ENCODE measurements at regions not wholly inside any gene's neighbourhood (a gene's known extent, or its start where the extent isn't known, plus 50 kb on each side); places are given as distances from the start of the nearest gene placed in this dataset.

GRCh38 chr4:31294655-31295480 lies 574.7 kb downstream of the PCDH7 start:
- H2AFZ ChIP-seq (ENCODE audit: low read length): no peak overlapping the region
- BruUV-seq (replicated peaks): no TSS peak

GRCh38 chr4:31298737-31299136 lies 578.6 kb downstream of the PCDH7 start:
- no peak overlapping the region for H3K4me3 ChIP-seq (ENCODE audit: low read length)
- H3K9ac ChIP-seq (ENCODE audit: low read length): no peak overlapping the region
- no peak overlapping the region for H3K27ac ChIP-seq (ENCODE audit: low read length)
- BruUV-seq (replicated peaks): no TSS peak
- no peaks in the 10 kb centered on the region for H3K27me3 ChIP-seq (ENCODE audit: low read length)
- H4K20me1 ChIP-seq (ENCODE audit: low read length): no peaks in the 10 kb centered on the region
- H2AFZ ChIP-seq (ENCODE audit: low read length): no peak overlapping the region
- no peaks in the 10 kb centered on the region for H3K9me2 ChIP-seq (replicated peaks; ENCODE audit: low read length)
- H3F3A ChIP-seq (ENCODE audit: low read length, unreplicated experiment): no peaks in the 10 kb centered on the region
- H3K79me2 ChIP-seq (ENCODE audit: low read length): no peaks in the 10 kb centered on the region
- intact Hi-C loops (cut with micrococcal nuclease): no loop called here
- ATAC-seq (no peak), DNase-seq (no peak)
- TF ChIP-seq EZH2phosphoT487 (IDR thresholded peaks at IDR 0.05; ENCODE audit: borderline replicate concordance, low read length): no peak
- no peak for TF ChIP-seq EZH2 (IDR thresholded peaks at IDR 0.05; ENCODE audit: low read length, unreplicated experiment)
- no peak for TF ChIP-seq CTCF (conservative IDR thresholded peaks at IDR 0.05; ENCODE audit: low read depth, low read length)
- H3K36me3 ChIP-seq (ENCODE audit: low read depth, low read length): no peaks in the 10 kb centered on the region
- ChIA-PET POLR2A (ENCODE audit: unreplicated experiment) (no interaction called here), CTCF (no interaction called here)
- no peaks in the 10 kb centered on the region for H3K9me3 ChIP-seq (ENCODE audit: low read length)
- no peak overlapping the region for H3K4me2 ChIP-seq (ENCODE audit: low read length)
- no peaks in the 10 kb centered on the region for H3K4me1 ChIP-seq (ENCODE audit: insufficient read depth, low read length)

More at GRCh38 chr4:31294655-31295480, 574.7 kb downstream of the PCDH7 start:
- no peaks in the 10 kb centered on the region for H3F3A ChIP-seq (ENCODE audit: low read length, unreplicated experiment)
- no peaks in the 10 kb centered on the region for H3K9me3 ChIP-seq (ENCODE audit: low read length)
- H3K79me2 ChIP-seq (ENCODE audit: low read length): no peaks in the 10 kb centered on the region
- POLR2A ChIA-PET (ENCODE audit: unreplicated experiment): no interaction called here
- CTCF ChIA-PET: no interaction called here
- ATAC-seq (no peak), DNase-seq (no peak)
- no peak overlapping the region for H3K4me3 ChIP-seq (ENCODE audit: low read length)
- H3K9me2 ChIP-seq (replicated peaks; ENCODE audit: low read length): no peaks in the 10 kb centered on the region
- H3K27ac ChIP-seq (ENCODE audit: low read length): no peak overlapping the region
- H3K4me2 ChIP-seq (ENCODE audit: low read length): no peak overlapping the region
- H3K27me3 ChIP-seq (ENCODE audit: low read length): no peaks in the 10 kb centered on the region
- intact Hi-C loops (cut with micrococcal nuclease): no loop called here
- H3K9ac ChIP-seq (ENCODE audit: low read length): no peak overlapping the region
- H3K4me1 ChIP-seq (ENCODE audit: insufficient read depth, low read length): no peaks in the 10 kb centered on the region
- no peak for TF ChIP-seq EZH2 (IDR thresholded peaks at IDR 0.05; ENCODE audit: low read length, unreplicated experiment)
- TF ChIP-seq EZH2phosphoT487 (IDR thresholded peaks at IDR 0.05; ENCODE audit: borderline replicate concordance, low read length): no peak
- TF ChIP-seq CTCF (conservative IDR thresholded peaks at IDR 0.05; ENCODE audit: low read depth, low read length): no peak
- no peaks in the 10 kb centered on the region for H4K20me1 ChIP-seq (ENCODE audit: low read length)
- no peaks in the 10 kb centered on the region for H3K36me3 ChIP-seq (ENCODE audit: low read depth, low read length)

GRCh38 chr4:31307029-31307428 lies 586.9 kb downstream of the PCDH7 start:
- BruUV-seq (replicated peaks): no TSS peak
- intact Hi-C loops (cut with micrococcal nuclease): no loop called here
- no peaks in the 10 kb centered on the region for H3K4me1 ChIP-seq (ENCODE audit: insufficient read depth, low read length)
- no peaks in the 10 kb centered on the region for H3K9me2 ChIP-seq (replicated peaks; ENCODE audit: low read length)
- H3K4me2 ChIP-seq (ENCODE audit: low read length): no peak overlapping the region
- TF ChIP-seq EZH2phosphoT487 (IDR thresholded peaks at IDR 0.05; ENCODE audit: borderline replicate concordance, low read length): no peak
- ATAC-seq (no peak), DNase-seq (peak; percentile 23)
- H3K27ac ChIP-seq (ENCODE audit: low read length): no peak overlapping the region
- no peaks in the 10 kb centered on the region for H3K27me3 ChIP-seq (ENCODE audit: low read length)
- H3K79me2 ChIP-seq (ENCODE audit: low read length): no peaks in the 10 kb centered on the region
- H3K36me3 ChIP-seq (ENCODE audit: low read depth, low read length): no peaks in the 10 kb centered on the region
- no peaks in the 10 kb centered on the region for H4K20me1 ChIP-seq (ENCODE audit: low read length)
- H3K4me3 ChIP-seq (ENCODE audit: low read length): no peak overlapping the region
- H3F3A ChIP-seq (ENCODE audit: low read length, unreplicated experiment): no peaks in the 10 kb centered on the region
- ChIA-PET CTCF (no interaction called here), POLR2A (ENCODE audit: unreplicated experiment) (no interaction called here)
- no peak overlapping the region for H2AFZ ChIP-seq (ENCODE audit: low read length)
- H3K9me3 ChIP-seq (ENCODE audit: low read length): no peaks in the 10 kb centered on the region
- no peak overlapping the region for H3K9ac ChIP-seq (ENCODE audit: low read length)
